Esophagus (tissue), 2 donors: ENCODE measurements at regions not wholly inside any gene's neighbourhood (a gene's known extent, or its start where the extent isn't known, plus 50 kb on each side); places are given as distances from the start of the nearest gene placed in this dataset.
"Not testable (repeated sequence)": the region's sequence is repeated elsewhere in the genome, so short reads cannot be mapped to it uniquely, and the experiment has no call there.

Experiments
- H3K27ac ChIP-seq, 2 donors: one replicate each; pipeline ENCODE4 v1.5.1; 2013; ENCODE audit warnings: low read depth in 2 of 2, mild to moderate bottlenecking in 2 of 2, inconsistent platforms in 1 of 2, low read length in 1 of 2, moderate library complexity in 1 of 2
- H3K27me3 ChIP-seq, 2 donors: one replicate each; pipeline ENCODE4 v1.6.1; 2013; ENCODE audit warnings: low read length in 2 of 2, control low read depth in 1 of 2, mild to moderate bottlenecking in 1 of 2; ENCODE audit not compliant: insufficient read depth in 2 of 2, control insufficient read depth in 1 of 2
- H3K36me3 ChIP-seq, 2 donors: one replicate each; pipeline ENCODE4 v1.6.1; 2013; ENCODE audit warnings: low read length in 1 of 2; ENCODE audit not compliant: control insufficient read depth in 2 of 2, insufficient read depth in 2 of 2
- H3K4me1 ChIP-seq, 2 donors: one replicate each; pipeline ENCODE4 v1.6.1; 2013; ENCODE audit warnings: low read length in 1 of 2; ENCODE audit not compliant: control insufficient read depth in 2 of 2, insufficient read depth in 2 of 2
- H3K4me3 ChIP-seq, 2 donors: one replicate each; pipeline ENCODE4 v1.5.1; 2013; ENCODE audit warnings: low read length in 2 of 2, mild to moderate bottlenecking in 2 of 2, low read depth in 1 of 2, moderate library complexity in 1 of 2
- H3K9me3 ChIP-seq, 2 donors: one replicate each; pipeline ENCODE4 v1.6.1; 2013; ENCODE audit warnings: mild to moderate bottlenecking in 2 of 2, low read depth in 1 of 2, low read length in 1 of 2, moderate library complexity in 1 of 2; ENCODE audit not compliant: control insufficient read depth in 2 of 2, insufficient read depth in 1 of 2
- WGBS, 2 donors: extraction: QIAGEN DNeasy Blood & Tissue Kit; methylation state at CpG; one replicate each; pipeline ENCODE4 v1.1.7; 2013; 5-methylcytosine and 5-hydroxymethylcytosine counted together
- donor health status: healthy with polysubstance abuse.
- donor health status: Bipolar disorder and iron deficiency.

DNA sequence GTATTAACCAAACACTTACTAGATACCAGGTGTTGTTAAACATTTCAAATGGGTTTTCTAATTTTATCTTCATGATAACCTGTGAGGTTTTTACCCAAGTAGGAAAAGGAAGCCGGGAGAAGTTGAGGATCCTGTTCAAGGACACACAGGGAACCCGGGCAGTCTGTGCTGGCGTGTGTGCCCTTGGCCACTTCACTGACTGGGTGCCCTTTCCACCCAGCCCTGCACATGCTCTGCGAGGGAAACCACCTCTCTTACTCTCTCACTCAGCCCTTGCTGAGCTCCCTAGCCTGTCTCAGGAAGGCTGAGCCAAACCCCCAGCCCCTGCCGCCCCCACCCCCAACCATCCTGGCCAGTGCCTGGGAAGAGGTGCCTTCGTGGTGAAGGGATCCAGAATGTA is 51.8 kb downstream of the TEX44 start:
- Histone ChIP-seq H3K4me1 (peaks cover 2 to 22% of the 10 kb centered on the region in 2 donors), H3K9me3 (no peaks in the 10 kb centered on the region), H3K4me3 (no peak overlapping the region)

DNA sequence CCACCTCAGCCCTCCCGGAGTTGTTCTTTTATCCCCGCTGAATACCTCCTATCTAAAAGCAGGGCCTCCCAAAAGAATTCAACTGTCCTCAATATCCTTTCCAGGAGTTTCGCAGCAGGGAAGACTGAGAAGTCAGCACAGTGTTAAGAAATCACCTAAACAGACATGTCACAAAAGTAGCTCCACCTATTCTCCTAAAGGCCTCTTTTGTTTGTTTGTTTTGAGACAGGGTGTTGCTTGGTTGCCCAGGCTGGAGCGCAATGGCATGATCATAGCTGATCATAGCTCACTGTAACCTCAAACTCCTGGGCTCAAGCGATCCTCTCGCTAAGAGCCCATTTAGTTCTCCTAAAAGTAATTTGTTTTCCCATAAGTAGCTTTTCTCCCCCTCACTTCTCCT is 53.8 kb downstream of the TEX44 start:
- H3K4me1 ChIP-seq: peaks cover 0 to 18% of the 10 kb centered on the region in 2 donors
- 57 to 67% methylated on average over 6 of the region's 6 CpGs for WGBS, 2 donors
- no peaks in the 10 kb centered on the region for H3K36me3 ChIP-seq
- no peaks in the 10 kb centered on the region for H3K9me3 ChIP-seq
- H3K27me3 ChIP-seq: no peaks in the 10 kb centered on the region
- H3K27ac ChIP-seq: peak overlapping the region; percentile 34 to 60
- H3K4me3 ChIP-seq: no peak overlapping the region

More for the DNA sequence above, 51.8 kb downstream of the TEX44 start:
- no peaks in the 10 kb centered on the region for H3K27me3 ChIP-seq
- H3K36me3 ChIP-seq: no peaks in the 10 kb centered on the region
- peak overlapping the region in 1 of 2 donors; percentile 15 for H3K27ac ChIP-seq
- WGBS, 2 donors: 54 to 70% methylated on average over 6 of the region's 6 CpGs

DNA sequence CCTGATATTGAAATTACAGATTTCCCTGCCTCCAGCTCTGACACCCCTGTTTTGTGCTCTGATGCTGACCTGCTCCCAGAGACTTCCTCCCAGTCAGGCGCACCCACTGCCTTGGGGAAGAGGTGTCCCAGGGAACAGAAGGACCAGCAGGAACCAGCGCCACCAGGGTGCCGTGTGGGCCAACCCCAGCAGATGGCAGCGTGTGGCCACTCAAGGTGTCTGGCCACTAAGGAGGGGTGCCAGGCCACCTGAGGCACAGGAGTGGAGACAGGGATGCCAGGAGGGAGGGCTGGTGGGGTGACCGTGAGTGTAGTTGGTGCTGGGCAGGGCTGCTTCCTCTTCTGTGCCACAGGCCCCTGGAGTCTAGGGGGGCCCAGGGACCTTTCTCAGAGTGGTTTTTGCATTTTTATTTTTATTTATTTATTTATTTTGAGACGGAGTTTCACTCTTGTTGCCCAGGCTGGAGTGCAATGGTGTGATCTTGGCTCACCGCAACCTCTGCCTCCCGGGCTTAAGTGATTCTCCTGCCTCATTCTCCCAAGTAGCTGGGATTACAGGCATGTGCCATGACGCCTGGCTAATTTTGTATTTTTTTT is 56.0 kb downstream of the TEX44 start:
- no peaks in the 10 kb centered on the region for H3K9me3 ChIP-seq
- WGBS, 2 donors: 47 to 54% methylated on average over 9 of the region's 9 CpGs
- H3K4me1 ChIP-seq: peaks cover 0 to 13% of the 10 kb centered on the region in 2 donors
- H3K36me3 ChIP-seq: no peaks in the 10 kb centered on the region
- H3K27me3 ChIP-seq: no peaks in the 10 kb centered on the region
- no peak overlapping the region for H3K27ac ChIP-seq
- no peak overlapping the region for H3K4me3 ChIP-seq

DNA sequence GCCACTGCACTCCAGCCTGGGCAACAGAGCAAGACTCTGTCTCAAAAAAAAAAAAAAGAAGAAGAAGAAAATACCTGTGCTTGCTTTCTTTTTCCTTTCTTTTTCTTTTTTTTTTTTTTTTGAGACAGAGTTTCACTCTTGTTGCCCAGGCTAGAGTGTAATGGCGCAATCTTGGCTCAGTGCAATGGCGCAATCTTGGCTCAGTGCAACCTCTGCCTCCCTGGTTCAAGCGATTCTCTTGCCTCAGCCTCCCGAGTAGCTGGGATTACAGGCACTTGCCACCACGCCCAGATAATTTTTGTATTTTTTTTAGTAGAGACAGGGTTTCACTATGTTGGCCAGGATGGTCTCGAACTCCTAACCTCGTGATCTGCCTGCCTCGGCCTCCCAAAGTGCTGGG is 56.8 kb upstream of the PTMA start:
- H3K27me3 ChIP-seq, H3K4me1 ChIP-seq, H3K4me3 ChIP-seq, H3K36me3 ChIP-seq, H3K27ac ChIP-seq, H3K9me3 ChIP-seq: not testable (repeated sequence)
- WGBS, 2 donors: 83 to 84% methylated on average over 8 of the region's 8 CpGs

DNA sequence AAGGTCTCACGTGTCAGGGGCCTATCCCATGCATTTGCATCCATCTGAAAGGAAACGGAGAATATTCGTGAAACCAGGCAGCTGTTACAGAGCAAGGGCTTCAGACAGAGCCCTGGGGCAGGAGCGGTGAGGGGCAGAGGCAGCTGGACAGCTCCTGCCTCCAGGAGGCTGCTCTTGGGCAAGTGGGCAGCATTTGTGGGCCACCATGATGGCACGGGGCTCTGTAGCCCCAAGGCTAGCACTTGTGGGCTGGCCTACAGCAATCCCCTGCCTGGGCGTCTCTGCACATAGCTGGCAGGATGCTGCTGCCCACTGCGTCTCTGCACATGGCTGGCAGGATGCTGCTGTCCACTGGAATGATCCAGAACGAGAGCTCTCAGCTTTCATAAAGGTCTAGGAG is 52.8 kb upstream of the PTMA start:
- no peaks in the 10 kb centered on the region for H3K27me3 ChIP-seq
- H3K36me3 ChIP-seq: no peaks in the 10 kb centered on the region
- WGBS, 2 donors: 76 to 87% methylated on average over 8 of the region's 8 CpGs
- no peak overlapping the region for H3K27ac ChIP-seq
- no peaks in the 10 kb centered on the region for H3K9me3 ChIP-seq
- peaks cover 0 to 4% of the 10 kb centered on the region in 2 donors for H3K4me1 ChIP-seq
- no peak overlapping the region for H3K4me3 ChIP-seq

DNA sequence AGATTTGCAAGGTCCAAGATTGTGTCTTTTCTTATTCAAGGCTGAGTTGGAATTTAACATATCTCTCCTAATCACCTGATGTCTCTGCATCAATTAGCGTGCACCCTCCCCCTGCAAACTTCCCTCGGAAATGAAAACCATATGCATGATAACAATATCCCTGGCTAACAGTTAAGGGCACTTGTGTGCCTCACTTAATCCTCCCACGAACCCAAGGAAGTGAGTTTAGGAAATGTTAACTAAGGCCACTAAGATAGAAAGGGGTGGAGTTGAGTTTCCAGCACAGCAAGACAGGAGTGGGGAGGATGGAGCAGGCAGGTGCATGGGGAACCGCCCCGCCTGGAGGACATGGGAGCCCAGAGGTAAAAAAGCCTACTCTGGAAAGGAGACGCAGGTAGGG is 52.4 kb upstream of the PTMA start:
- Histone ChIP-seq H3K4me3 (no peak overlapping the region), H3K9me3 (no peaks in the 10 kb centered on the region), H3K36me3 (no peaks in the 10 kb centered on the region), H3K4me1 (peaks cover 0 to 4% of the 10 kb centered on the region in 2 donors), H3K27ac (no peak overlapping the region), H3K27me3 (no peaks in the 10 kb centered on the region)
- 54 to 65% methylated on average over 6 of the region's 6 CpGs for WGBS, 2 donors
